HG03097 (cell line): ENCODE measurements at regions not wholly inside any gene's neighbourhood (a gene's known extent, or its start where the extent isn't known, plus 50 kb on each side); places are given as distances from the start of the nearest gene placed in this dataset.

Source experiments
- ATAC-seq: cut with Tn5 transposase; IDR thresholded peaks from one replicate; pipeline ENCODE4 v1.9.1; 2021; ENCODE audit not compliant: unreplicated experiment, low FRiP score

- ATAC-seq, result no peak
These were observed 1976.7 kb upstream of the ADGRL3 start for GRCh38 chr4:59223292-59223941.

GRCh38 chr4:59238212-59238611, 1961.9 kb upstream of the ADGRL3 start:
- no peak for ATAC-seq

- no peak for ATAC-seq
These were observed 1960.1 kb upstream of the ADGRL3 start for GRCh38 chr4:59240011-59240410.

- no peak for ATAC-seq
These were observed 1957.1 kb upstream of the ADGRL3 start for GRCh38 chr4:59243038-59243437.

GRCh38 chr4:59247032-59247431, 1953.1 kb upstream of the ADGRL3 start:
- ATAC-seq, result no peak

- ATAC-seq, result no peak
These were observed 1951.8 kb upstream of the ADGRL3 start for GRCh38 chr4:59248313-59248712.

GRCh38 chr4:59249110-59249509, 1951.0 kb upstream of the ADGRL3 start:
- no peak for ATAC-seq

GRCh38 chr4:59258002-59258401, 1942.1 kb upstream of the ADGRL3 start:
- no peak for ATAC-seq

- no peak for ATAC-seq
These were observed 1892.5 kb upstream of the ADGRL3 start for GRCh38 chr4:59307609-59308008.

- ATAC-seq, result no peak
These were observed 1885.5 kb upstream of the ADGRL3 start for GRCh38 chr4:59314637-59315036.

GRCh38 chr4:59339631-59340030, 1860.5 kb upstream of the ADGRL3 start:
- ATAC-seq, result no peak

- no peak for ATAC-seq
These were observed 1858.6 kb upstream of the ADGRL3 start for GRCh38 chr4:59341506-59341905.

- no peak for ATAC-seq
These were observed 1851.2 kb upstream of the ADGRL3 start for GRCh38 chr4:59348949-59349348.

GRCh38 chr4:59369229-59369628, 1830.9 kb upstream of the ADGRL3 start:
- no peak for ATAC-seq

- no peak for ATAC-seq
These were observed 1825.7 kb upstream of the ADGRL3 start for GRCh38 chr4:59374416-59374815.

GRCh38 chr4:59380841-59381366, 1819.2 kb upstream of the ADGRL3 start:
- ATAC-seq, result no peak

GRCh38 chr4:59381591-59381990, 1818.5 kb upstream of the ADGRL3 start:
- no peak for ATAC-seq

GRCh38 chr4:59387759-59388758, 1812.1 kb upstream of the ADGRL3 start:
- ATAC-seq, result no peak

- ATAC-seq, result no peak
These were observed 1806.3 kb upstream of the ADGRL3 start for GRCh38 chr4:59393780-59394179.

- no peak for ATAC-seq
These were observed 1799.8 kb upstream of the ADGRL3 start for GRCh38 chr4:59400334-59400733.

- ATAC-seq, result no peak
These were observed 1790.5 kb upstream of the ADGRL3 start for GRCh38 chr4:59409647-59410046.

- no peak for ATAC-seq
These were observed 1787.4 kb upstream of the ADGRL3 start for GRCh38 chr4:59412739-59413138.
